Endothelial cell of umbilical vein (primary cell): ENCODE measurements at regions not wholly inside any gene's neighbourhood (a gene's known extent, or its start where the extent isn't known, plus 50 kb on each side); places are given as distances from the start of the nearest gene placed in this dataset.

Source experiments
- BruUV-seq: library from RNA; stranded (reverse); fragments of 400-500 nt; replicated peaks from 2 replicates; lab custom pipeline; 2021; lab: Mats Ljungman, UMichigan
- CTCF ChIA-PET: fragments of 300-600, 350-600 bp; sonication (Branson Sonifier 250); formaldehyde crosslinking; loops from one replicate; lab custom pipeline; 2021; ENCODE audit warnings: antibody characterized with exemption, inconsistent platforms; lab: Charles Lee
- POLR2A ChIA-PET: fragments of 300-600, 350-600 bp; sonication (Branson Sonifier 250); formaldehyde crosslinking; loops from one replicate; lab custom pipeline; 2021; ENCODE audit warnings: antibody characterized with exemption, inconsistent platforms; lab: Charles Lee
- DNase-seq: peaks from one replicate; pipeline ENCODE4 v3.0.0-alpha.2; 2011; ENCODE audit warnings: low read depth, low spot score
- FAIRE-seq: peaks from 2 replicates; lab custom pipeline; 2011; peaks lifted over from hg19 to GRCh38; lab: Jason Lieb, UNC
- H2AFZ ChIP-seq: 2 replicates; pipeline ENCODE4 v1.6.0; 2012; ENCODE audit warnings: low read depth, low read length, control low read depth, inconsistent platforms
- H3K27ac ChIP-seq: 2 replicates; pipeline ENCODE4 v1.5.1; 2011; ENCODE audit warnings: low read depth, mild to moderate bottlenecking, control low read depth, low read length, moderate library complexity; ENCODE audit not compliant: insufficient read depth
- H3K27me3 ChIP-seq, 2 experiments: 2 replicates each; pipeline versions ENCODE4 v1.6.0 to v1.6.1; 2011; ENCODE audit warnings: low read length in 2 of 2, mixed read lengths in 1 of 2; ENCODE audit not compliant: control insufficient read depth in 2 of 2, insufficient read depth in 2 of 2
- H3K36me3 ChIP-seq, 2 experiments: 2 replicates in 1 of 2; 3 replicates in 1 of 2; pipeline ENCODE4 v1.5.1; 2011; ENCODE audit warnings: low read length in 2 of 2, mild to moderate bottlenecking in 1 of 2, moderate library complexity in 1 of 2; ENCODE audit not compliant: control insufficient read depth in 2 of 2, insufficient read depth in 2 of 2; ENCODE audit errors: extremely low read depth in 1 of 2
- H3K4me1 ChIP-seq: 3 replicates; pipeline ENCODE4 v1.5.1; 2011; ENCODE audit warnings: mild to moderate bottlenecking, low read length; ENCODE audit not compliant: control insufficient read depth, insufficient read depth; ENCODE audit errors: extremely low read depth
- H3K4me2 ChIP-seq: 2 replicates; pipeline ENCODE4 v1.6.1; 2011; ENCODE audit warnings: low read length, control low read depth, mixed read lengths; ENCODE audit not compliant: insufficient read depth
- H3K4me3 ChIP-seq, 3 experiments: fragments of 200-600 bp in 1 of 3; sonication (generic), shearing (Covaris generic) in 1 of 3; replicated peaks in 1 of 3; 2 replicates each; pipeline ENCODE4 v1.5.1; 2011 to 2016; ENCODE audit warnings: control low read depth in 3 of 3, low read length in 3 of 3, mild to moderate bottlenecking in 2 of 3, inconsistent platforms in 1 of 3, low read depth in 1 of 3, moderate library complexity in 1 of 3; ENCODE audit not compliant: insufficient read depth in 1 of 3
- H3K79me2 ChIP-seq: 2 replicates; pipeline ENCODE4 v1.6.0; 2012; ENCODE audit warnings: low read length, inconsistent platforms; ENCODE audit not compliant: control insufficient read depth, insufficient read depth
- H3K9ac ChIP-seq: replicated peaks from 2 replicates; pipeline ENCODE3; 2011; ENCODE audit warnings: low read length, control low read depth; ENCODE audit not compliant: insufficient read depth; ENCODE audit errors: extremely low read depth
- H3K9me1 ChIP-seq: replicated peaks from 3 replicates; pipeline ENCODE4 v1.6.0; 2011; ENCODE audit warnings: mild to moderate bottlenecking, low read length; ENCODE audit not compliant: control insufficient read depth, insufficient read depth; ENCODE audit errors: extremely low read depth
- H3K9me3 ChIP-seq: replicated peaks from 2 replicates; pipeline ENCODE4 v1.5.1; 2012; ENCODE audit warnings: low read length, inconsistent platforms; ENCODE audit not compliant: control insufficient read depth, insufficient read depth
- H4K20me1 ChIP-seq: replicated peaks from 2 replicates; pipeline ENCODE3; 2011; ENCODE audit warnings: mild to moderate bottlenecking, low read length; ENCODE audit not compliant: control insufficient read depth, insufficient read depth; ENCODE audit errors: extremely low read depth
- EZH2 ChIP-seq: IDR thresholded peaks from 2 replicates; pipeline ENCODE4 v1.6.1; 2012; ENCODE audit warnings: borderline replicate concordance, low read depth, mild to moderate bottlenecking, moderate library complexity, low read length, inconsistent platforms; ENCODE audit not compliant: severe bottlenecking
- FOS ChIP-seq: IDR thresholded peaks from 2 replicates; pipeline ENCODE4 v1.6.1; 2011; ENCODE audit warnings: mild to moderate bottlenecking, low read length, moderate library complexity, borderline replicate concordance; ENCODE audit not compliant: insufficient read depth
- GATA2 ChIP-seq: IDR thresholded peaks from 2 replicates; pipeline ENCODE4 v1.7.0; 2011; ENCODE audit warnings: low read depth, mild to moderate bottlenecking, moderate library complexity, mixed read lengths, low read length; ENCODE audit not compliant: insufficient read length, insufficient read depth
- JUN ChIP-seq: IDR thresholded peaks from 2 replicates; pipeline ENCODE4 v1.6.1; 2011; ENCODE audit warnings: borderline replicate concordance, low read depth; ENCODE audit not compliant: insufficient read length, insufficient read depth
- MYC ChIP-seq: IDR thresholded peaks from one replicate; pipeline ENCODE4 v1.6.1; 2011; ENCODE audit warnings: mild to moderate bottlenecking, low read depth, low read length
- POLR2A ChIP-seq: IDR thresholded peaks from 2 replicates; pipeline ENCODE4 v1.6.1; 2012; ENCODE audit warnings: low read depth, mild to moderate bottlenecking, control low read depth, low read length
- POLR2AphosphoS5 ChIP-seq: IDR thresholded peaks from 2 replicates; pipeline ENCODE4 v1.6.1; 2012; ENCODE audit warnings: low read depth, mild to moderate bottlenecking, control low read depth, low read length, moderate library complexity; ENCODE audit not compliant: insufficient read depth
- dilution Hi-C: fragments of 300-500 bp; cut with MboI; formaldehyde crosslinking; loops from one replicate; pipeline ENCODE4 v1.15.0; 2019; ENCODE audit warnings: low sequenced_read_pairs; ENCODE audit not compliant: extremely low pct_ligation_motif_present
- intact Hi-C: fragments of 100-400 bp; cut with micrococcal nuclease; formaldehyde crosslinking; loops from one replicate; pipeline ENCODE4 v1.10.0; 2022
- TF ChIP-seq, protein P1 (sequence below), 2 donors: IDR thresholded peaks; 1 replicate in 1 of 2; 2 replicates in 1 of 2; pipeline ENCODE4 v1.5.1; 2011; ENCODE audit warnings: low read length in 2 of 2, mild to moderate bottlenecking in 2 of 2, moderate library complexity in 2 of 2, control low read depth in 1 of 2, inconsistent platforms in 1 of 2, low read depth in 1 of 2; ENCODE audit not compliant: insufficient read depth in 1 of 2; ENCODE audit errors: extremely low read depth in 1 of 2

DNA sequence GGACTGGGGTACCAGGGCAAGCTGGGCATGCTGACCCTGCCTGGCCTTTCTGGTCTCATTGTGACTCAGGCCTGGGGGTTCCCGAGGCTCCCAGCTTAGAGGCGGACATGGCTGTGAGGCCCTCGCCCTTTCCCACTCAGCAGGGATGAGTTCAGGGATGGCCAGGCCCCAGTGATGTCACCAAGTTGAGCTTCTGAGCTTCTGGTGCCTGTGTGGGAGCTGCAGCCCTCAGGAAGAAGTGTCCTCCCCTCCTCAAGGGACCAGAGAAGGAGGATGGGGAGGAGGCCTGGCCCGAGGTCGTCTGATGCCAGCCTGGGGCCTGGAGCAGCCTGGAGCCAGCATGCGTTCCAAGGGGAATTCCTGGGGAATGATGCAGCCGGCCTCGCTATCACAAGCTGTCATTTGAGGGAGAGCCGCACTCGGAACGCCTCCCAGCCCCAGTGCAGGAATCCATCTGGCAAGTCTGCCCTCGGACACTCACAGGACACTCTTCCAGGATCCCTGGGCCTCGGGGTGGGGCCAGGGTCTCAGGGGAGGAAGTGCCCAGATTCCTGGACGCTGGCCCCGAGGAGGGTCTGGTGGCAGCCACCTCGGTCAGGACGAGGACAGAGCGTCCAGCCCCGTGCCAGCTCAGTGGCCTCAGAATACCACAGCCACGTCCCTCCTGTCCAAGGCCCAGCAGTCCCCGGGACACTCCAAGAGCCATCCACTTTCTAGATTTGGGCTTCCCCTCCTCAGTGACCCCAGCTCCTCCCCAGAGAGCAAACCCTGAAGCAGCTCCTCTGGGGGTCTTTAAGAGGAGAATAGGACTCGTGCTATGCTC, 61.2 kb upstream of the GPC1 start:
- Histone ChIP-seq H3K4me2 (no peak overlapping the region), H2AFZ (no peak overlapping the region), H3K4me3 (no peak overlapping the region), H3K9me1 (peaks cover 3% of the 10 kb centered on the region), H3K9me3 (no peaks in the 10 kb centered on the region), H4K20me1 (no peaks in the 10 kb centered on the region), H3K27ac (no peak overlapping the region), H3K27me3 (no peaks in the 10 kb centered on the region), H3K4me1 (no peaks in the 10 kb centered on the region), H3K36me3 (no peaks in the 10 kb centered on the region), H3K9ac (no peak overlapping the region), H3K79me2 (no peaks in the 10 kb centered on the region)
- POLR2A ChIA-PET, result no interaction called here
- TF ChIP-seq GATA2, result no peak
- TF ChIP-seq POLR2A, result no peak
- TF ChIP-seq FOS, result no peak
- no peak for TF ChIP-seq MYC
- TF ChIP-seq, protein P1, sequence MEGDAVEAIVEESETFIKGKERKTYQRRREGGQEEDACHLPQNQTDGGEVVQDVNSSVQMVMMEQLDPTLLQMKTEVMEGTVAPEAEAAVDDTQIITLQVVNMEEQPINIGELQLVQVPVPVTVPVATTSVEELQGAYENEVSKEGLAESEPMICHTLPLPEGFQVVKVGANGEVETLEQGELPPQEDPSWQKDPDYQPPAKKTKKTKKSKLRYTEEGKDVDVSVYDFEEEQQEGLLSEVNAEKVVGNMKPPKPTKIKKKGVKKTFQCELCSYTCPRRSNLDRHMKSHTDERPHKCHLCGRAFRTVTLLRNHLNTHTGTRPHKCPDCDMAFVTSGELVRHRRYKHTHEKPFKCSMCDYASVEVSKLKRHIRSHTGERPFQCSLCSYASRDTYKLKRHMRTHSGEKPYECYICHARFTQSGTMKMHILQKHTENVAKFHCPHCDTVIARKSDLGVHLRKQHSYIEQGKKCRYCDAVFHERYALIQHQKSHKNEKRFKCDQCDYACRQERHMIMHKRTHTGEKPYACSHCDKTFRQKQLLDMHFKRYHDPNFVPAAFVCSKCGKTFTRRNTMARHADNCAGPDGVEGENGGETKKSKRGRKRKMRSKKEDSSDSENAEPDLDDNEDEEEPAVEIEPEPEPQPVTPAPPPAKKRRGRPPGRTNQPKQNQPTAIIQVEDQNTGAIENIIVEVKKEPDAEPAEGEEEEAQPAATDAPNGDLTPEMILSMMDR (IDR thresholded peaks at IDR 0.05; ENCODE audit: extremely low read depth in 1 of 2, insufficient read depth in 1 of 2, low read depth in 1 of 2, low read length in 2 of 2), result no peak
- no peak for TF ChIP-seq POLR2AphosphoS5
- no peak for TF ChIP-seq JUN
- TF ChIP-seq EZH2, result no peak
- FAIRE-seq, result no peak
- intact Hi-C loops, result no loop called here
- CTCF ChIA-PET, result no interaction called here
- no TSS peak for BruUV-seq
- DNase-seq, result no peak
- dilution Hi-C loops, result no loop called here
